ENCODE measurements at regions not wholly inside any gene's neighbourhood (a gene's known extent, or its start where the extent isn't known, plus 50 kb on each side); places are given as distances from the start of the nearest gene placed in this dataset.

DNA sequence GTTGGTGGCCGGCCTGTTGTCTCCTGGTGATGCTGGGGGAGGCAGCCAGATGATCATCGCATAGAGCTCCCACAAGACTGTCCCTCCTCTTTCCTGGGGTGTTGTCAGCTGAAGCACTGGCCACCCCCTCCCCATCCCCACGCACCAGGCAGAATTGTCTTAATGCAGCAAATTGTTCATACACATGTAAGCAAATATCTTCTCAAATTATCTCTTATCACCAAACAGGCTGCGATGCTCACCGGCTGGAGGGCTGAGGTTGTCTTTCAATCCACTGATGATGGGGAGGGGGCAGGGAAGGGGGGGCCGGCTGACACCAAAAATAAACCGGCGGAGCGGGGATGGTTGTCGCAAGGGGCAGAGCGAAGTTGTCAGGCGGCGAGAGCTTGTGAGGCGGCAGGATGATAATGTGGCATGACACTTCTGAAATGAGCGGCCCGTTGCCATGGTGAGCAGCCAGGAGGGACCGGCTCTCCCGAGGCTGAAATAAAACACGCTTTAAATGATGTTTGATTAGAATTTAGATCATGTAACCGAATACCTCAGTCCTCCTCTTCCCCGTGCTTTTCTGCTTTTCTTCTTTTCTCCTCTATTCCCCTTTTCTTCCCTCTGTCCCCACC, 59.8 kb downstream of the MRM1 start:
- DNase-seq (ENCODE audit: extremely low spot score, insufficient read length, low read depth) (no peak), FAIRE-seq (no peak)

DNA sequence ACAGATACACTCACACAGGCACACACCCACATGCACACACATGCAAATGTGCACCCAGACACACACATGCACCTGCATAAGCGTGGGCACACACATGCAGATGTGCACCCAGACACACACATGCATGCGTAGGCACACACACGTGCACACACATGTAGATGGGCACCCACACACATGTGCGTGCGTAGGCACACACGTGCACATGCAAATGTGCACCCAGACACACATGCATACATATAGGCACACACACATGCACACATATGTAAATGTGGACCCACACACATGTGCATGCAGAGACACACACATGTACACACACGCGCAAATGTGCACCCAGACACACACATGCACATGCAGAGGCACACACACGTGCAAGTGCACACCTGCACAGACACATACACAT, 60.3 kb downstream of the MRM1 start:
- no peak for DNase-seq (ENCODE audit: extremely low spot score, insufficient read length, low read depth)
- no peak for FAIRE-seq

DNA sequence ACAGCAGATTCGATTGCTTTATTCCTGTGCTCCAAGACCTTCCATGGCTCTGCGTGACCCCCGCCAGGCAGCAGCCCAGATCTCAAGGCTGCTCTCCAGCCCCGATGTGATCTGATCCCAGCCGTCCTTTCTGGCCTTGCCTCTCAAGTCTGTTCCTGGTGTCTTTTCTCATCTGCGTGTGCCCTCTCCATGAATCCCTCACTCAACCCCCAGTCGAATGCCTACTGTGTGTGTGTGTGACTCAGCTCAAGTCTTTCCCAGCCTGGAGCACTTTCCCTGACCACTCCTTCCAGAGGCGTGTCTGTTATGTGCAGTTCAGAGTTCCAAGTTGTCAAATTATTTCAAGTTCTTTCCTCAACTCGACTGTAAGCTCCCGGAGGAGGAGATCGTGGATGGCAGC, 64.0 kb downstream of the MRM1 start:
- FAIRE-seq (no peak), DNase-seq (ENCODE audit: extremely low spot score, insufficient read length, low read depth) (no peak)

DNA sequence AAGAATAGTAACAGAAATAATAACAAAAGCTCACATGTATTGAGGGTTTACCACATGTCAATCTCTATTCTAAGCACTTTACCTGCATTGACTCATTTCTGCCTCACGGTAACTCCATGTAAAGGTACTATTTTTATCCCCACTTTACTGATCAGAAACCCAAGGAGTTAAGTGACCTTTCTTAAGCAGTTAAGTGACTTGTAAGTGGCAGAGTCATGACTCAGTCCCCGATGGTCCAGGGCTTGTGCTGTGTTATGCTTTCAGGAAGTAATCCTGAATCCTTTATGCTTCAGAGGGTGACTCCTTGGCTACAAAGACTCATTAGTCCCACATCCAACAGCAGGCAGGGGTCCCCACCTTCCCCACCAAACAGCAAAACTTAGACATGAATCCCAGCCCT, 66.5 kb downstream of the MRM1 start:
- DNase-seq (ENCODE audit: extremely low spot score, insufficient read length, low read depth): no peak
- FAIRE-seq: no peak

DNA sequence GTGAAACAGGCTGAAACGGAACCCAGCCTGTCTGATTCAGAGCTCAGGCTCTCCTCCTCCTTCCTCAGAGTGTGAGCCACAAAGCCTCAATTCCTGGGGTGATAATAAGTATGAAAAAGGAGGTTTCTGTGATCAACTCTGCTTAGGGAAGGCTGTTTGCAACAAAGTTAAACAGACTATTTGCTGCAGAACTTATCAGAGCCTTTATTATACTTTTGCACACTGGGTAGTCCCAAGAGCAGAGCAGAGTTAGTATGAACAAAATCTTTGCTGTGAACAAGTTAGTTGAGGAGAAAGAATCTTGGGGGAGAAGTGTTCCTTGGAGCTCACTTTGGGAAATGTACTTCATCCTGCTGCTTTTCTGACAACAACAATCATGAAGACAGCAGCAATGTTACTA, 67.4 kb downstream of the MRM1 start:
- DNase-seq (ENCODE audit: extremely low spot score, insufficient read length, low read depth) (no peak), FAIRE-seq (no peak)

DNA sequence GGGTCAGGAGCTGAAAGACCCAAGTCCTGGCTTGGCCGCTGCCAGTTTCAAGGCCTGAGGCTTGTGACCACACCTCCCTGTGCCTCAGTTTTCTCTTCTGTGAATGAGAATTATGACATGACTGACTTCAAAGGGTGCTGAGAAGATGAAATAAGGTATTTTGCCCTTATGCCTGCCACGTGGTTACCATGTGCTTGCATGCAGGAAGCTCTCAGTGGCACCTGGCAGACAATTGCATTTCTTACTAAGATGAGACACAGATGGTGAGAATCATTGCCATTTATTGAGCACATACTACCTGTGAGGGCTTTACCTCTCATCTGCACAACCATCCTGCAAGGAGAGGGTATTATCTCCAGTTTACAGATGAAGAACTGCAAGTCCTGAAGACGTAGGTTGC, 69.8 kb downstream of the MRM1 start:
- DNase-seq (ENCODE audit: extremely low spot score, insufficient read length, low read depth) (no peak), FAIRE-seq (no peak)

DNA sequence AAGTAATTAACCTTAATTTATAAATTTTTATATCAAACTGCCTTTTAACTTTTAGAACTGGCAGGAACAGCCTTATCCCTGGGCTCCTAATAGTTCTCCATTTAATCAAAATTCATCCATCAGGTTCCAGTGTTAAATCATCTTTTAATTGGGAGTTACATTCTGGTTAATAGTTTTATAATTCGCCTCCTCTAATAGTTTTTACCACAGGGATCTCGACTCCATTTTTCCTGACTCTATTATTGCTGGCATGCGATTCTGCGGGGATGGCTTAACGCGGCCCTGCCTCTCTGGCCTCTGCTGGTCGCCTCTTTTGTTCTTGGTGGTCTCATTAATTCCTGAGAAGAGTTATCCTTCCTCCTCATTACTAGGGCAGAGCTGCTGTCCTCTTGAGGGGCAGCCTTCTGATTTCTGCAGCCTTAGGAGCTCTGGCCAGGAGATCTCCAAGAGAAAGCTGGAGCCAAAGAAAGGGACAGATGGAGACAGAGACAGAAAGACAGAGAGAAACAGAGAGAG, 71.1 kb downstream of the MRM1 start:
- no peak for FAIRE-seq
- no peak for DNase-seq (ENCODE audit: extremely low spot score, insufficient read length, low read depth)

DNA sequence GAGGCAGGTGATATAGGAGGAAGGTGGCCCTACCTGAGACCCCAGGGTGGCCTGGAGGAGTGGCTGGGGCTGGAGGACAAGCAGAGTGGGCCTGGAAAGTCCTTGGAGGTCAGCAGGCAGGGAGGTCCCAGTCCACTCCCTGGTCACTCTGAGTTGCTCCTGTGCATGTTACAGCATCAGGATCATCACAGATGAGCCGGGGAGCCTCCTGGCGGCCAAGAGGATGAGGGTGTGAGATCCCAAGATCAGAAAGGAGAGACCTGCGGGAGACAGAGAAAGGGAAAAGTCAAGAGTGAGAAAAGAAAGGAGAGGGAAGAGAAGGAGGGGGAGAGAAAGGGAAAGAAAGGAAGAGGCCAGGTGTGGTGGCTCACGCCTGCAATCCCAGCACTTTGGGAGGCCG, 71.7 kb downstream of the MRM1 start:
- DNase-seq (ENCODE audit: extremely low spot score, insufficient read length, low read depth) (no peak), FAIRE-seq (no peak)

DNA sequence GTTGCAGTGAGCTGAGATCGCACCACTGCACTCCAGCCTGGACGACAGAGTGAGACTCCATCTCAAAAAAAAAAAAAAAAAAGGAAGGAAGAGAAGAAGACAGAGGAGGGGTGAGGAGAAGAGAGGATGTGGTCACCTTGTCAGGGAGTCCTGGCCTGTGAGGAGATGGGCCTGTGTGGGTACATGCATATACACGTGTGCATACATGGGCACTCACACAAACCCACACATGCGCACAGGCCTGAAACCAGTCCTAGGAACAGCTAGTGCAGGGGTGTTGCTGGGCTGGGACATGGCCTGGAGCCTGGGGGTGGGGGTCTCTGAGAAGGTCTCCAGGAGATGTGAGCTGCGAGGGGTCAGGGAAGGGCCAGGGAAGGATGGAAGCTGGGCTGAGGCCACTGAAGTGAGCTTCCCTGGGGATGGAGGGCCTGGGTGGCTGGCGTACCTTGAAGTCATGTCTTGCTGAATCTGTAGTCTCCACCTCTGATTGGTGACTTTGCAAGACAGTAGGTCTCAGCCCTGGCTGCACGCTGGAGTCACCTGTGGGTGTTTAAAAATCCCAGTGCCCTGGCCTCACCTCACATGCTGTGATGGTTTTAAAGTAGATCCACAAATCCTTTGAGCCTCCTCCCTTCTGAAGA, 72.4 kb downstream of the MRM1 start:
- no peak for DNase-seq (ENCODE audit: extremely low spot score, insufficient read length, low read depth)
- FAIRE-seq: no peak

DNA sequence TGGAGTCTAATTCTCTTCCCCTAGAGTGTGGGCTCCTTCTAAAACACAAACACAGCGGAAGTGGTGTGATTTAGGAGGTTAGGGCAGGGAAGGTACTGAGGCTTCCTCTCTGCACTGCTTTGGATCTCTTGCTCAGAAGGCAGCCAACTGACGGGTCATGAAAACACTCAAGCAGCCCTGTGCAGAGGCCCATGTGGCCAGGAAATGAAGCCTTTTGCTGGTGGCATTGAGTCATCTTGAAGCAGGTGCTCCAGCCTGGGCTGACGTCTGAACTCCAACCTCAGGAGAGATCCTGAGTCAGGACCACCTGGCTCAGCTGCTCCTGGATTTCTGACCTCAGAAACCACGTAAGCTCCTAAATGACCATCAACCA, 72.9 kb downstream of the MRM1 start:
- no peak for FAIRE-seq

DNA sequence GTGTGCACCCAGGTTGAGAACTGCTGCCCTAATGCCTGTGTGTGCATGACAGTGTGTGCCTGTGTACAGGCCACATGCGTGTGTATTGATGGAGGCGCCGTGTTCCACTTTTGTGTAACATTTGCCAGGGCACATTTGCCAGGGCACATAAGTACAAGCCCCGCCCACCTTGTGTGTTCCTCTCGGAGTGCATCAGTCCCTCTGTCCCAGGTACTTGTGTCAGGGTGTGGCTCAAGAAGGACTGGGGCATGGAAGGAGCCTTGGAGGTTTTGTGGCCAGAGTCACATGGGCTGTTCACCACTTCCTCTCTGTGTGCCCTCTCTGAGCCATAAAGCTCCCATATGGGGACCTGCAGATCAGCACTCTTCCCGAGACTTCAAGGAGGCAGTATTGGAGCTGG, 73.9 kb downstream of the MRM1 start:
- FAIRE-seq (no peak), DNase-seq (ENCODE audit: extremely low spot score, insufficient read length, low read depth) (no peak)

More for the DNA sequence above, 72.9 kb downstream of the MRM1 start:
- DNase-seq (ENCODE audit: extremely low spot score, insufficient read length, low read depth): no peak

DNA sequence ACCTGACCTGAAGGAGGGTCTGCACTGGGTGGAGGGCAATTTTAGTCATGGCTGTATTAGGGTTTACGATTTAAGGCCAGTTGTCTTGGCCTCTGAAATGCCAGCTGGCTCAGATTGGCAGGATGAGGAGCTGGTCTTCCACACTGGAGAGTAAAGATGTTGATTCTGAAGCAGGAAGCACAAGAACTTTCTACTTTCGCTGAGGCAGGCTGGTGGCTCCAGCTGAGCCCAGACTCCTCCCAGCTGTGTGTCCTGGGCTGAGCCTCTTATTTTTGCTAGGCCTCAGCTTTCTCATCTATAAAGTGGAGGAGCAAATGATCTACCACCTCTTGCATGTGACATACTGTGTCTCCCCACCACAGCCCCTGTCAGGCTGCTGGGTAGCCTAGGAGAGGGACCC, 74.4 kb downstream of the MRM1 start:
- FAIRE-seq: no peak
- DNase-seq (ENCODE audit: extremely low spot score, insufficient read length, low read depth): no peak

DNA sequence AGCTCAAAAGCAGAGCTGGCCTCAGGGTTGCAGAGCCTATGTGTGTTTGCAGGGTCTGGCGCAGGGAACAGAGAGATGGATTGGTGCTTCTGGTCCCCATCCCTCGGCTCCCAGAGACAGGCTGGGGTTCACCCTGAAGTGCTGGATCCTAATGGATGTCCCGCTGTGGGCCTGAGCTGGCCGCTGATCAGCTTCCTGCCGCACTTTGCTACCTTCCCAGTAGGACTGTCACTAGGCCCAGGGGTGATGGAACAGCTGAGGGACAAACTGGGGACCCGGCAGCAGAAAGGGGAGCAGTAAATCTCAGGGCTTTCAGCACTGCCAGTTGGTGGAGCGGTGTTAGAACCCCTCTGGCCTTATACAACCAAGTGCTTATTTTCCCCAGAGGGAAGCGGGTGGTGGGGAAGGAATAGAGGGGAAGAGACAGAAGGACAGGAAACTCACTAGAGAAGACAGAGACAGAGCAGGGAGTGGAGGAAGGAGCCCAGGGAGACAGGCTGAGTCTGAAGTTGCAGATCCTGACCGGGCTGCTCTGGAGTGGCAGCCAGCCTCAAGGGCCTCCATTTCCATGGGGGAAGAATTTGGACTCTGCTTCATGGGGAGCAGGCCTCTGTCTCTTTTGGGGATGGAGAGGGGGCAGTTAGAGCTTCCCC, 78.6 kb downstream of the MRM1 start:
- FAIRE-seq: no peak
- no peak for DNase-seq (ENCODE audit: extremely low spot score, insufficient read length, low read depth)

DNA sequence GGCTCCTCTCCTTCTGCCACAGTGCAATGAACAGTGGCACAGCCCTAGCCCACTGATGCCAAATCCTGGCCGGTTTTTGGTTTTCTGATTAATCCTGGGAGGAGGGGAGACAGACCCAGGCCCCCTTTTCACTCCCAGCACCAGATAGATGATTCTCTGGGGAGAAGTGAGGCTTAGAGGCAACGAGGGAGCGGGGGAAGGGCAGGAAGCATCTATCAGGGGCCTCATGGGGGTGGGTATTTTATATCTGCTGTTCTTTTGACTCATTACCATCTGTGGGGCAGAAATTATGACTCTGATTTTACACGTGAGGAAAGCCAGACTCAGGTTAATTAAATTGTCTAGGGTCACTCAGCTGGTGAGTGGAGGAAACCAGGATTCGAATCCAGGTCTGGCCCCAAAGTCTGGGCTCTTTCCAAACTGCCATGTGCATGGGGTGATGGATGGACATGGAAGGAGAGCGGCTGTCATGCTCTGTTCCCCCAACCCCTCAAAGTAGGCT, 79.4 kb downstream of the MRM1 start:
- no peak for FAIRE-seq
- DNase-seq (ENCODE audit: extremely low spot score, insufficient read length, low read depth): no peak

DNA sequence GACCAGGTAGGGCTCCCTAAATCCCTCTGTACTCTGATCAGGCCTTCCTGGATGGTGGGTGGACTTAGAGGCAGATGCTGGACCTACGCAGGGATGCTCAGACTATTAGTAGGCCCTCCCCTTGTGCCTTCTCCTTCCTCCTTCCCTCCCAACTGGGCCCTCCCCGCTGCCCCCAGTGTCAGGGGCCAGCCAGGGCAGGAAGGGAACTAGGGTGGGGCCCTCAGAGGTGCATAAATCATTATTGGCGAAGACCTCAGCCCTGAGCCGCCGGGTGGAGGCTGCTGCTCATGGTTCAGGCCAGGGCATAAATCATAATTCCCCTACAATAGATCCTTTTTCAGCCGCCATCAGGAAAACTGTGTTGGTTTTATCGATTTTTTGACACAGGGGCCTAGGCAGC, 81.4 kb downstream of the MRM1 start:
- no peak for FAIRE-seq

DNA sequence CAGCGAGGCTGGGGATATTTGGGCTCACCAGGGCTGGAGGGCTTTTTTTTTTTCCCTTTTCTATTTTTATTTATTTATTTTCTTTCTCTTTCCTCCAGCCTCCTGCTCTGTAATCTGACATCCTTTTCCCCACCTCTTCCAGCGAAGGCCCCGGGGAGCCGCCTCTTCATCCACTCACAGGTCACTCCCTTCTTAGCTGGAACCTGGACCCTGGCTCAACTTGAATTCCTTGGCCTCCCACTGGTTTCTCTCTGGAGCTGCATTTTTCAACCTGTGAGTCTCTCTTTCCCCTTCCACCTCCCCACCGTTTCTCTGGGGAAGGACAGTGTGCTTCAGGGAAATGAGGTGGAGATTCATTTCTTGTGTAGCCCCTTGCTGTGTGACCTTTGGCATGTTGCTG, 82.0 kb downstream of the MRM1 start:
- FAIRE-seq: no peak
- DNase-seq (ENCODE audit: extremely low spot score, insufficient read length, low read depth): no peak

More for the DNA sequence above, 81.4 kb downstream of the MRM1 start:
- no peak for DNase-seq (ENCODE audit: extremely low spot score, insufficient read length, low read depth)

DNA sequence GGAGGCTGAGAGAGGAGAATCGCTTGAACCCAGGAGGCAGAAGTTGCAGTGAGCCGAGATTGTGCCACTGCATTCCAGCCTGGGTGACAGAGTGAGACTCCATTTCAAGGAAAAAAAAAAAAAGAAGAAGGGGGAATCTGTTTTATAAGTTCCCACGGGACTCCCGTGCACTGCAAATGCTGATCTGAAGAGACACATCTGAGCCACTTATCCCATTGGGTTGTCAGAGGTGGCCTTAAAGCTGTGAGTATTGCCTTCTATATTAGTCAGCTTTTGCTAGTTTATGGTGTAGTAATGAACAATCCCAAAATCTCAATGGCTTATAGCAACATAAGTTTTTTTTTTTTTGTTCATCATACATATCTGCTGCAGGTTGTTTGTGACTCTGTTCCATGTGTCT, 82.8 kb downstream of the MRM1 start:
- no peak for DNase-seq (ENCODE audit: extremely low spot score, insufficient read length, low read depth)
- no peak for FAIRE-seq

DNA sequence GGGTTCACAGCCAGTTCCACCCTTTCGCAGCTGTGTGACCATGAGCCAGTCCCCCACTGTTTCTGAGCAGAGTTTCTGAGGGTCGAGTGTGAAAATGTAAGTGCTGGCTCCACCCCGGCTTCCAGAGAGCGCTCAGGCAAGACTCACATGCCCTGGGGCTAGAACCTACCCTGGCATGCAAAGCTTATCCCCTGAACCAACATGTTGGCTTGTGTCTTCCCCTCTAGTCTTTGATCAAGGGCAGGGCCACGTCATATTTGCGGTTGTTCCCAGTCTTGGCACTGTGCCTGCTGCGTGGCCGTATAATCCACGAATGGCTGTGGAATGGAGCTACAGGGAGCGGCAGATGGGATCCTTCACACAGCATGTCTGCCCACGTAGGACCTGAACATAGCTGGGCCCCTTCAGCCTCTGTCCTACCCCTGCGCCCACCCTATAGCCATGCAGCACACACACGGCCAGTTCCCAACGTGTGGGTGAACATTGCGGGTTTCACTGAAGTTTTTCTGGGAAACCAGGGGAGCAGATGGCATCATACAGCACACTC, 84.8 kb downstream of the MRM1 start:
- DNase-seq (ENCODE audit: extremely low spot score, insufficient read length, low read depth) (no peak), FAIRE-seq (no peak)

DNA sequence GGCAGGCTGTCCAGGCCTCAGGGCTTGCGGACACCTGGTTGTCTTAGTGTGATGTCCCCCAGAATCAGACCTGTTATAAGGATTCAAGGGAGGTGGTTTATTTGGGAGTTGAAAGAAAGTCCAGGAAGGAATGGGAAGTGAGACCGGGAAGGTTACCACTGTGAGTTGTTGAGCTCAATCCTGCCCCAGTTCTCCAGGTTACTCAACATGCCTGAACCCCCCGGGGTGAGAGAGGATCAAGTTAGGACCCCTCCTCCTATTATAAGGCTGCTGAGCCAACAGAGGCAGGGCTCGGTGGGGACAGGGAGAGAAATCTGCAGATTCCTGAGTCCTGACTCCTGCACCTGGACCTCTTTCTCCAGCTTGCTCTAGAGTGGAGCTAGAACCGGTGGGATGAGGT, 86.4 kb downstream of the MRM1 start:
- FAIRE-seq (no peak), DNase-seq (ENCODE audit: extremely low spot score, insufficient read length, low read depth) (no peak)

DNA sequence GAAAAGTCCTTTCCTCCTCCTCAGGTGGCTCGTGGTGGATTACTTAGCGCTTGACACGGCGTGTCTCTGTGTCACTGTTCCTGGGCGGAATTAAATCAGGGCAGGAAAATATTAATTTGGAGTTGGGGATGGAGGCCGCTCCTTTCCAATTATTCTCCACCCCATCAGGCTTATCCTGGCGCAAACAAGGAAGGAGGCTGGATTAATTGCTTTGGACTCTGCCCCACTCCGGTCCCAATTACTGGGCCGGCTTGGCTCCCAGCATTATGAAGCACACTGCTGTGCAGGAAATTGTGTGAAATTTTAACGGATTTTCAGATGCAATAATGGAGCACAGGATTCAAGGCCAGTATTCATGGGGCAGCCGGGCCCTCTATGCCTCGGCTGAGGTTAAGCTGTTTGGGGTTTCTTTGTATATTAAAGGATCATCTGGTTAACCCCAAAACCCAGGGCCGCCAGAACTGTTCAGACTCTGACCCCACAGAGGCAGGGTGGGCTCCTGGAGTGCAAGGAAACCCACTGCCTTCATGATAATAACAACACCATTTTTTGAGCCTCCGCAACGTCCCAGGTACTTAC, 87.8 kb downstream of the MRM1 start:
- FAIRE-seq (no peak), DNase-seq (ENCODE audit: extremely low spot score, insufficient read length, low read depth) (no peak)

DNA sequence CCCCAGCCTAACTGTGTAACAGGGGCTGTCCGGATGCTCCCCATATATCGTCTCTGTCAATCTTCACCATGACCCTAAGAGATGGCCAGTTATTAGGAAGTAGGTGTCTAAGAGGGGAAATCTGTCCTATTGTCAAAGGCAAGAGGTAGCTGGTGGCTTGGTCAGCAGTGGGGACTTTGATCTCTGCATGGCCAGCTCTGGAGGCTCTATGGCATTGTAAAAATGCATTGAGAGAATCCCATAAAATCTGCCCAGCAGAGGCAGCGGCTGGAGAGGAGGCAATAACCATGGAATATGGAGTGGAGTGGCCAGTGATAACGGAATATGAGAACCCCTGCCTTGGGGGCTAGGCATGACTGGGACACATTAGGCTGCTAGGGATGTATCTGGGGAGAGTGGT, 88.8 kb downstream of the MRM1 start:
- FAIRE-seq (no peak), DNase-seq (ENCODE audit: extremely low spot score, insufficient read length, low read depth) (no peak)

Measured in GM18507 (cell line).